ENCODE measurements at regions not wholly inside any gene's neighbourhood (a gene's known extent, or its start where the extent isn't known, plus 50 kb on each side); places are given as distances from the start of the nearest gene placed in this dataset.

DNA sequence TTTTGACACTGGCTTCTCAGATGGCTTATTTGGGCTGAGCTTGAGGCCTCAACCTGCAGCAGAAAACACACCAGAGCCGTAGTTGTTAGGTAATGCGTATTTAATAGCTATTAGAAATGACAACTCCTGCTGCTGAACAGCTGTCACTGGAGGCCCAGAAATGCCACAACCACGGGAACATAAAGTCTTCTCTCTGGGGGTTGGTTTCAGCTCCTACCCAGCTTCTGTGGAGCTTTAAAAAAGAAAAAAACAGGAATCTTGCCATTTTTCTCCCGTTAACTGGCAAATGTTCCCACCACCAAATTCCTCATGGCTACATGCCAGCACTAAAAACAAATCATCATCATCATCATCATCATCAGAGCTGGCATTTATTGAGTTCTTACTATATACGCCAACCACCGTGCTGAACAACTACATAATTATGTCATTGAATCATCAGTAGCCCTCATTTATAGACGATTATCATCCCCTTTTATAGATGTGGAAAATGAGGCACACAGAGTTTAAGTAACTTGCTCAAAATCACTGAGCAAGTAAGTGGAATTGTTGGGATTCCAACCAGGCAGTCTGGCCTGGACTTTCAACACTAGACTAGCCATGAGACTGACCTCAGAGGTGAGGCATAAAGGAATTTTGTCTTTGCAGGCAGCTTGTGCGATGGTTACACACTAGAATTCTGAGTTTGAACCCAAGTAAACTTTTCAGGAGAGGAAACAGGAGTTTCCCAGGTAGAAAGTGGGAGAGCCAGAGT, 185.3 kb upstream of the WWC1 start:
- no peaks in the 10 kb centered on the region for H3K9me3 Mint-ChIP-seq
- no peak overlapping the region for H3K27ac Mint-ChIP-seq (ENCODE audit: low read depth)
- DNase-seq (ENCODE audit: low spot score in 2 of 2) (no peak), ATAC-seq (replicated peaks; ENCODE audit: extremely low read depth, poor library complexity, severe bottlenecking) (no peak)
- no peaks in the 10 kb centered on the region for H3K36me3 Mint-ChIP-seq (ENCODE audit: insufficient read depth)
- H3K4me3 Mint-ChIP-seq: no peak overlapping the region
- H3K27me3 Mint-ChIP-seq: peaks cover 36% of the 10 kb centered on the region
- no peaks in the 10 kb centered on the region for H3K4me1 Mint-ChIP-seq

- Mint-ChIP-seq H3K36me3 (ENCODE audit: insufficient read depth) (no peaks in the 10 kb centered on the region), H3K4me1 (no peaks in the 10 kb centered on the region), H3K9me3 (no peaks in the 10 kb centered on the region), H3K27ac (ENCODE audit: low read depth) (no peak overlapping the region), H3K27me3 (peaks cover 52% of the 10 kb centered on the region), H3K4me3 (no peak overlapping the region)
- ATAC-seq (replicated peaks; ENCODE audit: extremely low read depth, poor library complexity, severe bottlenecking) (no peak), DNase-seq (ENCODE audit: low spot score in 2 of 2) (no peak)
Measured at GRCh38 chr5:168109441-168109840, 182.0 kb upstream of the WWC1 start.

GRCh38 chr5:168110384-168110783, 181.1 kb upstream of the WWC1 start:
- Mint-ChIP-seq H3K4me1 (no peaks in the 10 kb centered on the region), H3K27ac (ENCODE audit: low read depth) (no peak overlapping the region), H3K36me3 (ENCODE audit: insufficient read depth) (no peaks in the 10 kb centered on the region), H3K27me3 (peaks cover 43% of the 10 kb centered on the region), H3K4me3 (no peak overlapping the region), H3K9me3 (no peaks in the 10 kb centered on the region)
- DNase-seq (ENCODE audit: low spot score in 2 of 2) (no peak), ATAC-seq (replicated peaks; ENCODE audit: extremely low read depth, poor library complexity, severe bottlenecking) (no peak)

- DNase-seq (ENCODE audit: low spot score in 2 of 2) (no peak), ATAC-seq (replicated peaks; ENCODE audit: extremely low read depth, poor library complexity, severe bottlenecking) (no peak)
- Mint-ChIP-seq H3K36me3 (ENCODE audit: insufficient read depth) (no peaks in the 10 kb centered on the region), H3K27me3 (peaks cover 35% of the 10 kb centered on the region), H3K4me1 (no peaks in the 10 kb centered on the region), H3K9me3 (no peaks in the 10 kb centered on the region), H3K27ac (ENCODE audit: low read depth) (no peak overlapping the region), H3K4me3 (no peak overlapping the region)
Measured at GRCh38 chr5:168110870-168111832, 180.3 kb upstream of the WWC1 start.

DNA sequence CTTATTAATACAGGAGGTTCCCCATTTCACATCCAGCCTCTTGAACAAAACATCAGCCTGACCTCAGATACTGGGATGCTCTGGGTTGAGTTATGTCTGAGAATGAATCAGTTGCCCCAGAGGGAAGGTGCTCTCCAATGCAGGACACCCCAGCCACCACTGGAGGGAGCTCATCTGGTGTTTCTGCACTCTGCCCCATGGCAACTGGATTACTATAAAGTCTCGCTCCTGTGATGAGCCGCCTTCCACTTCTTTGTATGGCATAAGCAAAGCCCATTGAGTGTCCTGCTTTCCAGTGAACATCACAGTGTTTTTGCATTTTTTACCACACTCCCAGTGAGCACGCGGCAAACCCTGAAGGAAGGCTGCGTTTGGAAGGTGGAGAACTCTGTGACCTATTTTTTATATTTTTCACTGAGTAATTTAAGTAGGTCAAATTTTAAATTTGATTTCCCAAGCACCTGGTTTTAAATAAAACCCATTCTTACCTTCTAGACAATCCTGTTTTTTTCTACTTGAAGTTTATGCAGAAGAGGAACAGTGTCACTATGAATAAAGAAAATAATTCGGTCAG, 176.9 kb upstream of the WWC1 start:
- no peaks in the 10 kb centered on the region for H3K36me3 Mint-ChIP-seq (ENCODE audit: insufficient read depth)
- no peaks in the 10 kb centered on the region for H3K9me3 Mint-ChIP-seq
- no peak overlapping the region for H3K27ac Mint-ChIP-seq (ENCODE audit: low read depth)
- H3K4me3 Mint-ChIP-seq: no peak overlapping the region
- H3K4me1 Mint-ChIP-seq: no peaks in the 10 kb centered on the region
- DNase-seq (ENCODE audit: low spot score in 2 of 2) (no peak), ATAC-seq (replicated peaks; ENCODE audit: extremely low read depth, poor library complexity, severe bottlenecking) (no peak)
- peaks cover 24% of the 10 kb centered on the region for H3K27me3 Mint-ChIP-seq

GRCh38 chr5:168117469-168117868, 174.0 kb upstream of the WWC1 start:
- Mint-ChIP-seq H3K4me1 (no peaks in the 10 kb centered on the region), H3K27me3 (peaks cover 3% of the 10 kb centered on the region), H3K27ac (ENCODE audit: low read depth) (no peak overlapping the region), H3K36me3 (ENCODE audit: insufficient read depth) (no peaks in the 10 kb centered on the region), H3K9me3 (no peaks in the 10 kb centered on the region), H3K4me3 (no peak overlapping the region)
- no peak for DNase-seq (ENCODE audit: low spot score in 2 of 2)
- ATAC-seq (replicated peaks; ENCODE audit: extremely low read depth, poor library complexity, severe bottlenecking): no peak

DNA sequence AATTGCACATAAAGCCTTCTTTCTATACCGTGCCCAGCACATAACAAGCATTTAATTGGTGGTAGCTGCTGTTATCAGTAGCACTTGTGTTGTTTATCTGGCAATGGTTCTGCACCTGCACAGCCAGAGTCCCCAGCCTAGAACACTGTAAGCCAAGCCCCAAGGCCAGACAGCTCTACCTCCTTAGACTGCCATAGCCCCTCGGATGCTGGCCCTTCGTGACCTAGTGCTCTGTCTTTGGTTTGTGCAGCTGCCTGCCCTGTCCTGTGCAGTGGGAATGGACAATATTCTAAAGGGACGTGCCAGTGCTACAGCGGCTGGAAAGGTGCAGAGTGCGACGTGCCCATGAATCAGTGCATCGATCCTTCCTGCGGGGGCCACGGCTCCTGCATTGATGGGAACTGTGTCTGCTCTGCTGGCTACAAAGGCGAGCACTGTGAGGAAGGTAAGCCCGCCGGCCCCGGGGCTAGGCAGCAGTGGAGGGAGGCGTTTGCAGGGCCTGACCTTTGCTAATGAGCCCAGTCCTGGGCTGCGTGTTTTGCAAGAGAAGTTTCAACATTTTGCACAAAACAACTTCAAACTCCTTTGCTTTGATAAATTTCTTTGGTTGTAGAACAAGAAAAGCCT, 173.3 kb upstream of the WWC1 start:
- Mint-ChIP-seq H3K4me3 (no peak overlapping the region), H3K9me3 (no peaks in the 10 kb centered on the region), H3K4me1 (no peaks in the 10 kb centered on the region), H3K36me3 (ENCODE audit: insufficient read depth) (no peaks in the 10 kb centered on the region), H3K27me3 (no peaks in the 10 kb centered on the region), H3K27ac (ENCODE audit: low read depth) (no peak overlapping the region)
- ATAC-seq (replicated peaks; ENCODE audit: extremely low read depth, poor library complexity, severe bottlenecking) (no peak), DNase-seq (ENCODE audit: low spot score in 2 of 2) (no peak)

- DNase-seq (ENCODE audit: low spot score in 2 of 2): no peak
- ATAC-seq (replicated peaks; ENCODE audit: extremely low read depth, poor library complexity, severe bottlenecking): no peak
- Mint-ChIP-seq H3K4me3 (no peak overlapping the region), H3K4me1 (no peaks in the 10 kb centered on the region), H3K9me3 (peaks cover 5% of the 10 kb centered on the region), H3K27me3 (no peaks in the 10 kb centered on the region), H3K36me3 (ENCODE audit: insufficient read depth) (no peaks in the 10 kb centered on the region), H3K27ac (ENCODE audit: low read depth) (no peak overlapping the region)
Measured at GRCh38 chr5:168120401-168121137, 170.9 kb upstream of the WWC1 start.

- Mint-ChIP-seq H3K27ac (ENCODE audit: low read depth) (no peak overlapping the region), H3K9me3 (peaks cover 5% of the 10 kb centered on the region), H3K36me3 (ENCODE audit: insufficient read depth) (no peaks in the 10 kb centered on the region), H3K4me3 (no peak overlapping the region), H3K4me1 (no peaks in the 10 kb centered on the region), H3K27me3 (no peaks in the 10 kb centered on the region)
- ATAC-seq (replicated peaks; ENCODE audit: extremely low read depth, poor library complexity, severe bottlenecking): no peak
- no peak for DNase-seq (ENCODE audit: low spot score in 2 of 2)
Measured at GRCh38 chr5:168121138-168121494, 170.3 kb upstream of the WWC1 start.

DNA sequence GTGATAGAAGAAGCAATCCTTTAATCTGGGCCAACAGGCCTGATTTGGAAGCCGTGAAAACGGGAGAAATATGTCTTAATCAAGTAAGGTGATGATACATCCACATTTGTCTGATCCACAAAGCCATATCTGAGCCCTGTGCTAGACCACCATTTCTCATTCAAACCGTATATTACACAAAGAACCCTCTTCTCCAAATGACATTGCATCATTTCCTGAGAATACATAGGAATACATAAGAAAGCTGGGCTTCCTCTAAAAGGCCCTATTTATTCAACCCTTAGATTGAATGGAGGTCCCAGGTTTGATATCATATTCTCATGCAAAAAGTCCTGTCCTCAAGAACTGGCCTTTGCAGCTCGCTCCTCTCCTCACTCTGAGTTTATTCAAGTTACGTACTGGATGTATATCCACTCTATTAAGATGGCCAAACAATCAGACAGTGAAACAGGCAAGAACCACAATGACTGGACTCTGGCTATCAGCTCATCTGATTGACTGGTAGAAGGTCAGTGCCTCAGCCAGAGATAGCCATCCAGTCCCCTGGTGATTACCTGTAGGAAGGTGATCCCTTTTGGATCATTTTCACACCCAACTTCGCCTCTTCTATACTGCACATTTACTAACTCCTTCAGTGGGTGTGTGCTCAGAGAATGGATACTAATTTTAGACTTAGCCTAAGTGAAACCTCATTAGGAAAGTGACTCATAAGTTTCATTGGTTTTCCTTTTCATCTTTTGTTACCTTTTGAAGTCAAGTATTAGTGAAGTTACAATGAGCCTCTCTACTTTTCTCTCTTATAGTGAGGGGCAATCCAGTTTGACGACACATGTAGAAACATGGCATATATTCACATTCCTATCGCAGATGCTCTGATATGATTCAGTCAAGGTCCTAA, 167.6 kb upstream of the WWC1 start:
- no peaks in the 10 kb centered on the region for H3K4me1 Mint-ChIP-seq
- ATAC-seq (replicated peaks; ENCODE audit: extremely low read depth, poor library complexity, severe bottlenecking) (no peak), DNase-seq (ENCODE audit: low spot score in 2 of 2) (no peak)
- H3K4me3 Mint-ChIP-seq: no peak overlapping the region
- H3K27me3 Mint-ChIP-seq: peaks cover 11% of the 10 kb centered on the region
- H3K36me3 Mint-ChIP-seq (ENCODE audit: insufficient read depth): no peaks in the 10 kb centered on the region
- no peak overlapping the region for H3K27ac Mint-ChIP-seq (ENCODE audit: low read depth)
- peaks cover 5% of the 10 kb centered on the region for H3K9me3 Mint-ChIP-seq

GRCh38 chr5:168125445-168126199, 165.8 kb upstream of the WWC1 start:
- H3K9me3 Mint-ChIP-seq: peaks cover 5% of the 10 kb centered on the region
- H3K27me3 Mint-ChIP-seq: peaks cover 11% of the 10 kb centered on the region
- H3K27ac Mint-ChIP-seq (ENCODE audit: low read depth): no peak overlapping the region
- no peaks in the 10 kb centered on the region for H3K4me1 Mint-ChIP-seq
- ATAC-seq (replicated peaks; ENCODE audit: extremely low read depth, poor library complexity, severe bottlenecking): no peak
- no peaks in the 10 kb centered on the region for H3K36me3 Mint-ChIP-seq (ENCODE audit: insufficient read depth)
- no peak for DNase-seq (ENCODE audit: low spot score in 2 of 2)
- H3K4me3 Mint-ChIP-seq: no peak overlapping the region
